MM.1S (cell line): ENCODE measurements at regions not wholly inside any gene's neighbourhood (a gene's known extent, or its start where the extent isn't known, plus 50 kb on each side); places are given as distances from the start of the nearest gene placed in this dataset.

Source experiments
- DNase-seq: peaks from one replicate; pipeline ENCODE4 v3.0.0-alpha.2; 2015
- H2AFZ ChIP-seq: fragments of 300-600 bp; sonication (generic); 2 replicates; pipeline ENCODE4 v1.6.0; 2016; ENCODE audit warnings: antibody characterized with exemption, low read length
- H3F3A ChIP-seq: fragments of 300-600 bp; sonication (generic); 2 replicates; pipeline ENCODE4 v1.6.1; 2016; ENCODE audit warnings: mild to moderate bottlenecking, antibody characterized with exemption, low read length, moderate library complexity, mixed read lengths; ENCODE audit not compliant: insufficient read depth
- H3K27ac ChIP-seq: fragments of 300-600 bp; sonication (generic); 2 replicates; pipeline ENCODE4 v1.5.1; 2016; ENCODE audit warnings: mild to moderate bottlenecking, low read length
- H3K27me3 ChIP-seq: fragments of 300-600 bp; sonication (generic); replicated peaks from 2 replicates; pipeline ENCODE4 v1.6.0; 2016; ENCODE audit warnings: low read length; ENCODE audit not compliant: insufficient read depth
- H3K36me3 ChIP-seq: fragments of 300-600 bp; sonication (generic); replicated peaks from 2 replicates; pipeline ENCODE4 v1.6.1; 2016; ENCODE audit warnings: mild to moderate bottlenecking, low read length, mixed read lengths; ENCODE audit not compliant: insufficient read depth
- H3K4me1 ChIP-seq: fragments of 300-600 bp; sonication (generic); 2 replicates; pipeline ENCODE4 v1.6.1; 2016; ENCODE audit warnings: low read length, mixed read lengths
- H3K4me2 ChIP-seq: fragments of 300-600 bp; sonication (generic); 2 replicates; pipeline ENCODE4 v1.6.0; 2016; ENCODE audit warnings: low read depth, low read length
- H3K4me3 ChIP-seq: fragments of 300-600 bp; sonication (generic); 2 replicates; pipeline ENCODE4 v1.5.1; 2016; ENCODE audit warnings: low read length, mixed read lengths
- H3K79me2 ChIP-seq: fragments of 300-600 bp; sonication (generic); 2 replicates; pipeline ENCODE4 v1.6.1; 2016; ENCODE audit warnings: mixed run types, low read length, mixed read lengths
- H3K9ac ChIP-seq: fragments of 300-600 bp; sonication (generic); 2 replicates; pipeline ENCODE4 v1.6.1; 2016; ENCODE audit warnings: low read length, mixed read lengths
- H3K9me2 ChIP-seq: fragments of 300-600 bp; sonication (generic); replicated peaks from 2 replicates; pipeline ENCODE4 v1.6.1; 2016; ENCODE audit warnings: mild to moderate bottlenecking, low read length, mixed read lengths; ENCODE audit not compliant: insufficient read depth
- H3K9me3 ChIP-seq: fragments of 300-600 bp; sonication (generic); replicated peaks from 2 replicates; pipeline ENCODE4 v1.6.1; 2016; ENCODE audit warnings: mild to moderate bottlenecking, low read length, mixed read lengths; ENCODE audit not compliant: insufficient read depth
- H4K20me1 ChIP-seq: fragments of 300-600 bp; sonication (generic); 2 replicates; pipeline ENCODE4 v1.6.1; 2016; ENCODE audit warnings: mild to moderate bottlenecking, low read length, moderate library complexity, mixed read lengths; ENCODE audit not compliant: insufficient read depth
- CTCF ChIP-seq: fragments of 300-600 bp; sonication (generic); IDR thresholded peaks from 2 replicates; pipeline ENCODE4 v1.5.1; 2016; ENCODE audit warnings: antibody characterized with exemption, low read length, mixed read lengths
- EZH2 ChIP-seq: fragments of 300-600 bp; sonication (generic); optimal IDR thresholded peaks from 2 replicates; pipeline ENCODE3; 2017; ENCODE audit warnings: low read depth, mild to moderate bottlenecking, antibody characterized with exemption, low read length, mixed read lengths
- EZH2phosphoT487 ChIP-seq: fragments of 300-600 bp; sonication (generic); IDR thresholded peaks from 2 replicates; pipeline ENCODE4 v1.6.1; 2018; ENCODE audit warnings: antibody characterized with exemption, low read length

- TF ChIP-seq CTCF (no peak), EZH2phosphoT487 (no peak), EZH2 (no peak)
- H3K4me1 ChIP-seq = no peaks in the 10 kb centered on the region
Measured at GRCh38 chr6:138716013-138716412, 57.6 kb upstream of the CCDC28A start.

GRCh38 chr6:138716971-138717665, 56.5 kb upstream of the CCDC28A start:
- Histone ChIP-seq H3K79me2 (no peaks in the 10 kb centered on the region), H3K27ac (no peak overlapping the region), H3K36me3 (no peaks in the 10 kb centered on the region), H3K9me2 (no peaks in the 10 kb centered on the region), H2AFZ (no peak overlapping the region), H3K27me3 (no peaks in the 10 kb centered on the region), H3K9ac (no peak overlapping the region), H3K4me1 (no peaks in the 10 kb centered on the region), H3K4me2 (no peak overlapping the region), H3K4me3 (no peak overlapping the region), H4K20me1 (no peaks in the 10 kb centered on the region), H3F3A (no peaks in the 10 kb centered on the region), H3K9me3 (no peaks in the 10 kb centered on the region)
- DNase-seq = no peak
- TF ChIP-seq CTCF = no peak
- no peak for TF ChIP-seq EZH2
- no peak for TF ChIP-seq EZH2phosphoT487

More at GRCh38 chr6:138716013-138716412, 57.6 kb upstream of the CCDC28A start:
- H3K36me3 ChIP-seq = no peaks in the 10 kb centered on the region
- H3K9ac ChIP-seq = no peak overlapping the region
- no peaks in the 10 kb centered on the region for H3K27me3 ChIP-seq
- H3F3A ChIP-seq = no peaks in the 10 kb centered on the region
- DNase-seq = no peak
- no peak overlapping the region for H3K27ac ChIP-seq
- H3K9me2 ChIP-seq = no peaks in the 10 kb centered on the region
- H4K20me1 ChIP-seq = no peaks in the 10 kb centered on the region
- H3K79me2 ChIP-seq = no peaks in the 10 kb centered on the region
- H3K4me2 ChIP-seq = no peak overlapping the region
- no peak overlapping the region for H3K4me3 ChIP-seq
- H2AFZ ChIP-seq = no peak overlapping the region
- no peaks in the 10 kb centered on the region for H3K9me3 ChIP-seq

- DNase-seq = no peak
- no peak overlapping the region for H3K27ac ChIP-seq
- H3K27me3 ChIP-seq = no peaks in the 10 kb centered on the region
- H3K9ac ChIP-seq = no peak overlapping the region
- no peak overlapping the region for H3K4me2 ChIP-seq
- no peaks in the 10 kb centered on the region for H3K9me2 ChIP-seq
- H3K9me3 ChIP-seq = no peaks in the 10 kb centered on the region
- no peak overlapping the region for H3K4me3 ChIP-seq
- no peaks in the 10 kb centered on the region for H4K20me1 ChIP-seq
- H3F3A ChIP-seq = no peaks in the 10 kb centered on the region
- H3K79me2 ChIP-seq = no peaks in the 10 kb centered on the region
- H3K36me3 ChIP-seq = no peaks in the 10 kb centered on the region
- no peak for TF ChIP-seq CTCF
- no peak for TF ChIP-seq EZH2phosphoT487
- TF ChIP-seq EZH2 = no peak
- H3K4me1 ChIP-seq = no peaks in the 10 kb centered on the region
- no peak overlapping the region for H2AFZ ChIP-seq
Measured at GRCh38 chr6:138719011-138719635, 54.4 kb upstream of the CCDC28A start.
